HG03097 (cell line): ENCODE measurements at regions not wholly inside any gene's neighbourhood (a gene's known extent, or its start where the extent isn't known, plus 50 kb on each side); places are given as distances from the start of the nearest gene placed in this dataset.

Experiments
- ATAC-seq: cut with Tn5 transposase; IDR thresholded peaks from one replicate; pipeline ENCODE4 v1.9.1; 2021; ENCODE audit not compliant: unreplicated experiment, low FRiP score

- no peak for ATAC-seq
Observed at GRCh38 chr18:72692086-72692485, 147.9 kb upstream of the CBLN2 start.

GRCh38 chr18:72687736-72688135, 143.6 kb upstream of the CBLN2 start:
- ATAC-seq = no peak

- ATAC-seq = no peak
Observed at GRCh38 chr18:72675394-72675793, 131.3 kb upstream of the CBLN2 start.

GRCh38 chr18:72674710-72675109, 130.6 kb upstream of the CBLN2 start:
- ATAC-seq = peak; percentile 95

- ATAC-seq = no peak
Observed at GRCh38 chr18:72673242-72673641, 129.1 kb upstream of the CBLN2 start.

- ATAC-seq = no peak
Observed at GRCh38 chr18:72672364-72673184, 128.4 kb upstream of the CBLN2 start.

- no peak for ATAC-seq
Observed at GRCh38 chr18:72667932-72668331, 123.8 kb upstream of the CBLN2 start.

- ATAC-seq = no peak
Observed at GRCh38 chr18:72652990-72653593, 109.0 kb upstream of the CBLN2 start.

- no peak for ATAC-seq
Observed at GRCh38 chr18:72651033-72651432, 106.9 kb upstream of the CBLN2 start.

- no peak for ATAC-seq
Observed at GRCh38 chr18:72648481-72648960, 104.4 kb upstream of the CBLN2 start.

- no peak for ATAC-seq
Observed at GRCh38 chr18:72648079-72648478, 103.9 kb upstream of the CBLN2 start.

GRCh38 chr18:72640557-72640956, 96.4 kb upstream of the CBLN2 start:
- no peak for ATAC-seq

GRCh38 chr18:72638376-72638775, 94.2 kb upstream of the CBLN2 start:
- ATAC-seq = no peak

GRCh38 chr18:72637721-72638120, 93.6 kb upstream of the CBLN2 start:
- ATAC-seq = no peak

GRCh38 chr18:72637299-72637698, 93.2 kb upstream of the CBLN2 start:
- no peak for ATAC-seq

- no peak for ATAC-seq
Observed at GRCh38 chr18:72636611-72637010, 92.5 kb upstream of the CBLN2 start.

GRCh38 chr18:72634500-72634899, 90.4 kb upstream of the CBLN2 start:
- no peak for ATAC-seq

- no peak for ATAC-seq
Observed at GRCh38 chr18:72630991-72631390, 86.8 kb upstream of the CBLN2 start.

GRCh38 chr18:72623444-72623843, 79.3 kb upstream of the CBLN2 start:
- ATAC-seq = no peak

- ATAC-seq = no peak
Observed at GRCh38 chr18:72613534-72613930, 69.4 kb upstream of the CBLN2 start.

- ATAC-seq = no peak
Observed at GRCh38 chr18:72612894-72613533, 68.9 kb upstream of the CBLN2 start.

GRCh38 chr18:72605376-72605775, 61.2 kb upstream of the CBLN2 start:
- ATAC-seq = no peak
